GM21447 (cell line): ENCODE measurements at regions not wholly inside any gene's neighbourhood (a gene's known extent, or its start where the extent isn't known, plus 50 kb on each side); places are given as distances from the start of the nearest gene placed in this dataset.

ENCODE experiments used
- ATAC-seq: cut with Tn5 transposase; IDR thresholded peaks from one replicate; pipeline ENCODE4 v1.9.1; 2021; ENCODE audit not compliant: unreplicated experiment

DNA sequence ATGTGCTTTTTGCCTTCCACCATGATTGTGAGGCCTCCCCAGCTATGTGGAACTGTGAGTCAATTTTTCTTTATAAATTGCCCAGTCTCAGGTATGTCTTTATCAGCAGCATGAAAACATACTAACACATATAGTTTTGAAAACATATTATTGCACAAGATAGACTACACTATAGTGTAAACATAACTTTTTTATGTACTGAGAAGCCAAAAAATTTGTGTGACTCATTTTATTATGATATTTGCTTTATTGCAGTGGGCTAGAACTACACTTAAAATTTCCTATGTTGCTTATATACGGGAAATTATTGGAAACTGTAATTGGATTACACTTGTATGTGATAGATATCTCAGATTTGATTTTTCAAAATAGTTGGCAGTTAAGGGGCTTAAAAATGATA lies 885.5 kb upstream of the FBXO33 start:
- ATAC-seq, result no peak

DNA sequence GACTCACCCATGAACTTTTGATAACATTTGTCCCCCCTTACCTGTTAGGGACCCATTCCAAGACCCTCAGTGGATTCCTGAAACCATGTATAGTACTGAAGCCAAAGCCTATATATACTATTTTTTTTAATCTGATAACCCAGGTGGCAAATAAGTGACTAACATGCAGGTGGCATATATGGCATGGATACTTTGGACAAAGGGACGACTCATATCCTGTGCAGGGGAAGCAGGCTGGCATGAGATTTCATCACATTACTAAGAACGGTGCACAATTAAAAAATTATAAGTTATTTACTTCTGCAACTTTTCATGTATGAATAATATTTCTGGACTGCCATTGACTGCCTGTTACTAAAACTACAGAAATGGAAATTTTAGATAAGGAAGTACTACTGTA lies 880.1 kb upstream of the FBXO33 start:
- no peak for ATAC-seq

DNA sequence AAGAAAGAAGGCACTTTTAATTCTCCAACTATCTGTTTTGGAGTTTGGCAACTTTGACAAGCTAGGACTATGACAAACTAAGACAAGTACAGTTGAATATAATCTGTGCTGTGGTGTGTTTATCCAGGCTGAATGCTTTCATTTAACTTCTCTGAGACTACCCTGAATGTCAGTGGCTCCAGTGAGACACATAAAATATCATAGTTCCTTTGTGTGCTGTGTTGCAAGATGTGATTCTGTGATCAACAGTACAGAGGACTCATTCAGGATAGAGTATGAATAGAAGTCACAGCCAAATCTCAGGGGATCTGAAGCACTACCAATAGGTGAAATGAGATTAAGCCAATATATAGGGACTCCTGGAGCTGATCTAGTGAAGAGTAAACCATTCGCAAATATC lies 876.9 kb upstream of the FBXO33 start:
- ATAC-seq, result no peak

DNA sequence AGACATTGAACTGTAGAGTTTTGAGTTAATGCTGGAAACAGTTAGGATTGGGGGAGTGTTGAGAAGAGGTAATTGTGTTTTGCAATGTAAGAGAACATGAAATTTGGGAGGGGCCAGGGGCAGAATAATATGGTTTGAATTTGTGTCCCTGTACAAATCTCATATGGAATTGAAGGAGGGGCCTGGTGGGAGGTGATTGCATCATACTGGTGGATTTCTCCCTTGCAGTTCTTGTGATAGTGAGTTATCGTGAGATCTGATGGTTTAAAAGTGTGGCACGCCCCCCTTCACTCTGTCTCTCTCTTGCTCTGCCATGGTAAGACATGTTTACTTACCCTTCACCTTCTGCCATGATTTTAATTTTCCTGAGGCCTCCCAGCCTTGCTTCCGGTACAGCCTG lies 876.0 kb upstream of the FBXO33 start:
- no peak for ATAC-seq

DNA sequence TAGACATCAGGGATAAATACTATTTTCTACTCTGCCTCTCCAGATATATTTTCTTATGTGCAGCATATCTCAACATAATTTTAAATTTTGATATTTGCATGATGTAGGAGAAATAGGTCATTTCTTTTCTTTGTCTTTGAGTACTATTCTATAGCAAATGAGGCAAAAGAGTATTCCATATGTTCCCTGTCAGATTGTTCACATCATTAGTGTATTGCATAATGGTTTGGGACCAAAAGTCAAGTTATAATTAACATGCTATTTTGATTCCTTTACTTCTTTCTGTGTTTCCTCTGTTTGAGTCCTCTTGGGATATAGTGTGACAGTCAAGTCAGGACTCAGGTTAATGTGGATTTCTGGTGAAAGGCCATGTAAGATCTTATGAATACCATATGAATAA lies 864.6 kb upstream of the FBXO33 start:
- ATAC-seq, result no peak

DNA sequence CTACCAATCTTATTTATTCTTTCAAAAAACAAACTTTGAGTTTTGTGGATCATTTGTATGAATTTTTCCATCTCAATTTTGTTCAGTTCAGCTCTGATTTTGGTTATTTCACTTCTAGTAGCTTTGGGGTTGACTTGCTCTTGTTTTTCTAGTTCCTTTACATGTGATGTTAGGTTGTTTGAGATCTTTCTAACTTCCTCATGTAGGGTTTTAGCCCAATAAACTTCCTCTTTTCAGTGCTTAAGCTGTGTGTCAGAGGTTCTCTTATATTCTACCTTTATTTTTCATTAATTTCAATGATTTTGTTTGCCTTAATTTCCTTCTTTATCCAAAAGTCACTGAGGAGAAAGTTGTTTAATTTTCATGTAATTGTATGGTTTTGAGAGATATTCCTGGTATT lies 860.4 kb upstream of the FBXO33 start:
- no peak for ATAC-seq

DNA sequence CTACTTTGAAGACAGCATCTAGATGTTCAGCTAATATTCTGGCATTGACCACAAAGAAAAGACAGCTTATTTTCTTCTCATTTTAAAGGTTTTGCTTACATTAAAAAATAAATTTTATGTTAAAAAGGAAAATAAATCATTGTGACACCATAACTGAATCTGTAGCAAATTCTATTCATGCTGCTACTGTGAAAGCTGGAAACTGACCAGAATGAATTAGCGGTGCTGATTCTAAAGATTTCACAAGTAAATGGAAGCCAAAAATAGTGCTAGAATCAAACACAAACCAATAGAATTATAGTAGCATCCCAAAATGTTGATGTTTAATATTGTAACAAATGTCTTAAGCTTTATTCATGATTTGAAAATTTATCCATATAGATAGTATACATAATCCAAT lies 850.0 kb upstream of the FBXO33 start:
- ATAC-seq, result no peak

DNA sequence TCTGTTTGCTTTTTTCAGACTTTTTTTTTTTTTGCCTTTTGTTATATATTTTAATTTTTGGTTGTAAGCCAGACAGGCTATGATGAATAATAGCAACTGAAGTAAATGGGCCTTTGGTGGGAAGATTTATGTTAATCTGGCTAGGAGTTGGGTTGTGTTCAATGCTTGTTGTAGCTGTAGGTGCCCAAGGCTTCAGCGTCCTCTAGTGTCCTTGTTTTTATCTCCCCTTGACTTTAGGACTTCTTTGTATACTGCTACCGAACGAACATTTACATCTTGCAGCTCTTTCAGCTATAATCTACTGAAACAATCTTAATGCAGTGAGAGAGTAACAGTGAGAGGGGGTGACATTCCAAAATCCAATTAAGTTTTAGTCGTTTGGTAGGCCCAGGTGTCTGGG lies 848.4 kb upstream of the FBXO33 start:
- no peak for ATAC-seq

DNA sequence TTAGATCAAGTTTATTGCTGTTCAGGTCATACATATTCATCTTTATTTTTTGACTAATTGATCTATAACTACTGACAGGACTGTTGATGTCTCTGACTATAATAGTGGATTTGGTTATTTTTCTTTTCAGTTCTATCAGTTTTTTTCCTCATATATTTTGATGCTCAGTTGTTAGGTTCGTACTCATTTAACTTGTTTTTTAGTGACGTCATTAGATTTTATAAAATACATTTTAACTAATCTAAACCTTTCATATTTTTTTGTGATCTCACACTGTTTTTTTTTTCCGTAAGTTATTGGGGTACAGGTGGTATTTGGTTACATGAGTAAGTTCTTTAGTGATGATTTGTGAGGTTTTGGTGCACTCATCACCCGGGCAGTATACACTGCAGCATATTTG lies 841.2 kb upstream of the FBXO33 start:
- ATAC-seq, result no peak

DNA sequence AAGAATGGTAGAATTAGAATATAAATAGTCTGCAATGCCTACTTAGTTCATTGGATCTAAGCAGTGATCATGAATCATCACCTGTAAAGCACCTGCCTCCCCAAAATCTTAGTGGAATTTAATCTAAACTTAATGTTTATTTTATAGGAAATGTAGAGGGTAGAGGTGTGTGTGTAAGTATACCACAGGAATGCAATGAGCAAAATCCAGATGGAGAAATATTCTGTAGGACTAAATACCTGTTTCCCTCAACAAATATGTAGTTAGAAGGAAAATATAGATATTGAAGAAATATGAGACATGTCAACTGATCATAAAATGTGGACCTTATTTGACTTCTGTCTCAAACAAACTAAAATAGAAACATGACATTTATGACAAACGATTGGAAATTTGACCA lies 839.2 kb upstream of the FBXO33 start:
- ATAC-seq, result no peak

DNA sequence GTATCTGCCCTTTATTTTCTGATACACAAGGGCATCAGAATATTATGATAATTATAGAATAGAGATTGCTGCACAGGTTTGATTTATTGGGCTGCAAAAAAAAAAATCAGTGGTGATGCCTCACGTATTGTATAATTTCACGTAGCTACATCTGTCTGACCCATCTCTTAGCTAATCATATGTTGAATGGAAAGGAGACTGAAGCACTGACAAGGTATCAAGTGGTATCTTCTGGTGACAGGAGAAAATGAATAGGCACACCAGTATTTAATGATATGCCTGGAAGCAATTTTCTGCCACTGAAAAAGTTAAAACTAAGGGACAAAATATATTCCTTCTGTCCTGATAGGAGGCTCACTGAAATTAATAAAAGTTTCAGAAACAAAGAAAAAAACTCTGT lies 837.2 kb upstream of the FBXO33 start:
- no peak for ATAC-seq

DNA sequence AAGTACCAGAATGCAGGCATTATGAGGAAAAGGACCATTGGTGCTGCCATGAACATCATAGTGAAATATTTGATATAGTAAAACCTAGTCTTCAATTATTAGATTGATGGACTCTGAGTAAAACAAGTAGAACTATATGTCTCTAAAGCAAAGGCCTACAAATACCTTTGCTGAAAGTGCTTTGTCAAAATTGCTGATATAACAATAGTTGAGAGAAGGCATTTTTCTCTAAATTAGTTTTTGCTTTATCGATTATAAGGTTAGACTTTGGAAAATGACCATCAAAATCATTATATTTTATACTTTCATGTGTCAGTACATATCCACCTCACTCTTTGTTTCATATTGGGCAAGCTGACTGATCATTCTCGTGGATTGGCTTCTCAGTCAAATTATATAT lies 836.0 kb upstream of the FBXO33 start:
- no peak for ATAC-seq

DNA sequence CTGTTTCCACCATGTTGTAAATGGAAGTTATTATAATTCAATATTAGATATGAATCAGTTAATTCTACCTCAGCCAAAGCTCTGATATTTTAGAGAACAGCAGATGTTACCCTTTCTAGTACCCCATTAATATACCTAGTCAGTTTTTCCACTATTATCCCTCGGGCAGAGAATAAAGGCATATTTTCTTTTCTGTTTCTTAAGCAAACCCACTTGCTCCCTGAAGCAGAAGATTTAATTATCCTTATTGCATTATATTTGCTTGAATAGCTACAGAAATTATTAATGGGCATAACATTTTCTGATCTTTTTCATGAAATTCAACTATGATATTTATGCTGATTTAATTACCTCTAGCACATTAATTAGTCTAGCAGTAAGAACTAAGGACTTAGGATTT lies 832.9 kb upstream of the FBXO33 start:
- no peak for ATAC-seq

DNA sequence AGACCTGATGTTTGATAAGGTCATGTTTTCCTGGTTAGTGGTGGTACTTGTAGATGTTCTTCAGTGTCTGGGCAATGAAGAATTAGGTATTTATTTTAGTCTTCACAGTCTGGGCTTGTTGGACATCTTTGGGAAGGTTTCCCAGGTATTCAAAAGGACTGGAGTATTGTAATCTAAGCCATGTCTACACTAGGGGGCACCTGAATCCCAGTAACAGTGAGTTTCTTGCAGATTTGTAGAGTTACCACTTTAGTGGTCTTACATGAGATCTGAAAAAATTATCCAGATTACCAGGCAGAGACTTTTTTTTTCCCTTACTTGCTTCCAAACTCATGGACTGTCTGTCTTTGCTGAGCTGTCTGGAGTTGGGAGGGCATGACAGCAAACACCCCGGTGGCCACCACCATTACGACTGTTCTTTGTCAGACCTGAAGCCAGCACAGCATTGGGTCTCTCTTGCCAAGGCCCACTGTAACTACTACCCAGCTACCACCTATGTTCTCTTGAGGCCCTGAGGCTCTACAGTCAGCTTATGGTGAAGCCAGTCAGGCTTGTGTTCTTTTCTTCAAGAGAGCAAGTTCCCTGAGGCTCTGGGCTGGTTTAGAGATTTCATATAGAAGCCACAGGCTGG lies 820.7 kb upstream of the FBXO33 start:
- no peak for ATAC-seq

DNA sequence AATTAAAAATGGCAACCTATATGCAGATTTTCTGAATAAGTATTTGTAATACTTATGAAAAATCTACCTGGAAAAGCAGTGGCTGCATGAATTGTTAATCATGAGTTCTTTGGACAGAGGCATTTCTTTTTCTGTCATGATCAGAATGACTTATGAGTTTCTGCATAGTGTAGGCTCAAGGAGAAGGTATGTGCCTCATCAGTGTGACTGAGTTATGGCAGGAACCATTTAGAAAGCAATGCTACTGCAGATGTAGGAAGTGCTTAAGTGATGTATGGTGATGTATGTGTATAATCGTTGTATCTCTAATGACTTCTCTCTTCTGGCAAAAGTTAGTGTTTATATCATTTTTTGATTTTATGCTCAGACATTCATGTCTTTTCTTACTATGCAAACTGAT lies 816.4 kb upstream of the FBXO33 start:
- no peak for ATAC-seq

DNA sequence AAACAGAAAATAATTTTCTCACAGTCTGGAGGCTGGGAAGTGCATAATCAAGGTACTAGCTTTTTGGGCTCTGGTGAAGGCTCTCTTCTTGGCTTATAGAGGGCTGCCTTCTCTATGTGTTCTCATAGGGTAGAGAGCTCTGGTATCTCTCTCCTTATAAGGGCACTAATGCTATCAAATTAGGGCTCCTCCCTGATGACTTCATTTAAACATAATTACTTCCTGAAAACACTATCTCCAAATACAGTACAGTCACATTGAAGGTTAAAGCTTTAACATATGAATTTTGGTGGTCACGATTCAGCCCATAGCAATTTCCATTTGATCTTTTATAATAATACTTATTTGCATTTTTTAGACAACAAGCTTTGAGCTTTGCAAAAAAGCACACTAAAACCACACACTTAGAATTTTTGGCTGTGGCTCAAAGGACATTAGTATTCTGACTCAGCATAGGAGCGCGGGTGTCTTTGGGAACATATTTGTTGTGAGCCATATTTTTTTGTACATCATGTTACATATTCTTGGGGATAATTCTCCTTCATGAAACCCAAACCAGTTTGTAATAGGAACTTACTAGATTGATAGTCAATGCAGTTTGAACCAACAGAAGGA lies 808.1 kb upstream of the FBXO33 start:
- ATAC-seq, result no peak

DNA sequence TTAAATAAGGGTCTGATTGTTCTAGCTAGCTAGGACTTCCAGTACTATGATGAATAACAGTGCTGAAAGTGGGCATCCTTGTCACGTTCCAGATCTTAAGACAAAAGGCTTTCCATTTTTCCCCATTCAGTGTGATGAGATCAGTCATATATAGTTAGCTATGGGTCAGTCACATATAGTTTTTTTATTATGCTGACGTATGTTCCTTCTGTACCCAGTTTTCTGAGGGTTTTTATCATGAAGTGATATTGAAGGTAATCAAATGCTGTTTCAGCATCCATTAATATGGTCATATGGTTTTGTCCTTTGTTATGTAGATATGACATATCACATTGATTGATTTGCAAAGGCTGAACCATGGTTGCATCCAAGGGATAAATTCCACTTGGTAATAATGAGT lies 800.1 kb upstream of the FBXO33 start:
- no peak for ATAC-seq

DNA sequence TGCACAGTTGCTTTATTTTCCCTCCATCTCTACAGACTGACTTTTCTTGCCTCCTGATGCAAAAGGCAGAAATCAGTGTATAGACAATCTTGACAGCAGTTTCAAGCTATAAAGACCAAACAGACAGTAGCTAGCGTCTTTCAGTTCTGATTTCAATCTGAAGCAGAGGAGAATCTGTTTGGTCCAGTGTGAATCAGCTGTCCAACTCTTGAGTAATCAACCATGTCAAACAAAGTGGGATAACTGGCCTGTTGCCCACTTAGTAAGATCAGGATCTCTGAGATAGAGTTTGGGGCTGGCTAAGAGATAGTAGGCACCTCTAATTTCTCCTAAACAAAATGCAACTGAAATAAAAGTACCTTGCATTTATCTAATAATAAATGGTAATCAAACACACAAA lies 797.4 kb upstream of the FBXO33 start:
- no peak for ATAC-seq

DNA sequence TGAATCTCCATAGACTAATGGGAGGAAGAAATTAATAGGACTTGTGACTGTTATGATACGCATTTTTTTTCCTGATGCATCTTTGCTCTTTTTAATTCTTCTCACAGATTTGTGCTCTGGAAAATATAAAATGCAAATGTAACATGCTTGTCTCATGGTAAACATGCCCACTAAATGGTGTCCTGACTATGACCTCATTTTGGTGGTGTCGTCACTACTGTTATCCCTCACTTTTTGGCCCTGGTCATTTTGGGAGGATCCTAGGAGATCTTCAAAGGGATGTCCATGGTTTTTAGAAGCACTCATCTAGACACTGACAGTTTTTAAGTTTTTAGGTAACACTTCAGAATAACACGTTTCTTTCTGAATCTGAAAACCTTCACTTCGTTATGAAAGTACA lies 790.8 kb upstream of the FBXO33 start:
- ATAC-seq, result no peak

DNA sequence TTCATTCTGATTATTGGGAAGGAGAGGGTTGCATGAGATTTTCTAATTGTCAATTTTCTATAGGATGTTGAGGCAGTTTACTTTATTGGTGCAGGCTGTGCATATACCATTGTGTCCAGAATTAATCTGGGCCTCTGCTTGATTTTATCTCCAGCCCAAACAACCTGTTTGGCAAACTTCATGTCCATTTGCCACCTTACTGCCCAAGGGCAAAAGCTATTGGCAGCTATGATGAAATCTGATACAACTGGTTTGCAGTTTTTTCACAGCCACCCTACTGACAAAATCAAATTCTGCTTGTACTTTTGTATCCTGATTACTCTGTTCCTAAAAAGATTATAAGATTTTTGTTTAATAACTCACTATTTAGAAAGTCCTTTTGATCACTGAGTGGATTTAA lies 789.2 kb upstream of the FBXO33 start:
- ATAC-seq, result no peak

DNA sequence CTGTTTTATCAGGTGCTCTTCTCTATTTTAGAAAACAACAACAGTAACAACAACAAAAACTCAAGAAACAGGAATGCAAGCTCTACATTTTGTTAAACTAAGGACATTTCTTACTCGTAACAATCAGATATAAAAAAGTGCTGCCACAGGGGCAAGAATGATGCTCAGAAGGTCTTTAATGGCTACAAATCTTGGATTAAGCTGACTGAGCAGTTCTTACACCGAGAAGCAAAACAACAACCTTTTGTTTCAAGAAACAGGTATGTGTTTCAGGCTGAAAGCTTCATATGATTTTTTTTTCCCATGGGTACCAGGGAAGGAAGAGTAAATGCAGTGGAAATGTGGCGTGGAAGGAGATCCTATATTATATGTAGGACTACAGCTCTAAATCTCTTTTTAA lies 786.8 kb upstream of the FBXO33 start:
- ATAC-seq, result no peak

DNA sequence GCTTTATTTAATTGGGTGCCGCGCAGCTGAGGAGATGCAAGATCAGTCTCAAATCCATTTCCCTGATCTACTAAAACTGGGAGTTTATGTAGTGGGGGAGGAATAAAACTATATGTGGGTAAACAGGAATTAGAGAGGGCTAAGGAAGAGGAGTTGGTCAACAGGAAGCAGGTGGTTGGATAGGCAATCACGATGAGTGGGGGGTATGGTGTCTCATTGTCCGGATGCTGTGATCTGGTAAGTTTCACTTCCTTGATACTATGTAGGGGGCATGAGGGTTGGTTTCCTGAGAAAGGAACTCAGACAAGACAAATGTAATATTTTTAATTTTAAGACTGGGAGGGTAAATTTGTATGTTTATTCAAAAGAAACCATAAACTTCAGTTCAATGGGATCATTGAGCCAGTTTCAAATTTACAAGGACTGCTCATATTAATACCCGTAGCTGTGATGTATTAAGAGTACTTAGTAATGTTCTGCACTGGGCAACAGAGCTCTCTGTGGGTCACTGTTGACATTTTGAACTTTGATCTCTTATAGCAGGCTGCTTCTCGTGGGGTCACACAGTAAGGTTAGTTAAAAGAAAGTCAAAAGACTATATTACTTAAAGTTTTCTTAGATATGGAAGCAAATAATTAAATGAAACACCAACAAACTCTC lies 786.2 kb upstream of the FBXO33 start:
- no peak for ATAC-seq

DNA sequence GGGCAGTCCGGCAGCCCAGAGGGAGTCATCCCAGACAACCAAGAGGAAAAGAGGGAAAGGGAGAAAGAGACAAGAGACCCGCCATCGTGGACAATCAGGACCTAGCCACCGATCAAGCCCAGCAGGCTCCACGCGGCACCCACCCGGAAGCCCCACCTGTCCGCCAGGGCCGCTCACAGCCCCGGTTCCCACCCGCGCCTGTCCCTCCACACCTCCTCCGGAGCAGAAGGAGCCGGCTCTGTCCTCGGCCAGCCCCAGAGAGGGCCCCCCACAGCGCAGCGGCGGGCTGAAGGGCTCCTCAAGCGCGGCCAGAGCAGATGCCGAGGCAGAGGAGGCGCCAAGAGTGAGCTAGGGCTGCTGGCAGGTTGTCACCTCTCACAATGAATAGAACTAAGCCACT lies 784.7 kb upstream of the FBXO33 start:
- ATAC-seq, result no peak
